SK-N-SH (cell line): ENCODE measurements at regions not wholly inside any gene's neighbourhood (a gene's known extent, or its start where the extent isn't known, plus 50 kb on each side); places are given as distances from the start of the nearest gene placed in this dataset.

Experiments used
- CTCF ChIA-PET: fragments of 300-600, 350-600 bp; formaldehyde crosslinking; extraction: SDS; loops from one replicate; lab custom pipeline; 2021; lab: Yijun Ruan, JAX
- POLR2A ChIA-PET: fragments of 350-600 bp; sonication (Branson Sonifier 250); formaldehyde crosslinking; extraction: SDS; loops from one replicate; lab custom pipeline; 2020; ENCODE audit warnings: antibody characterized with exemption, inconsistent platforms; lab: Yijun Ruan, JAX
- DNase-seq: peaks from one replicate; pipeline ENCODE4 v3.0.0; 2012
- H2AFZ ChIP-seq: fragments of 200-600 bp; sonication (generic); 2 replicates; pipeline ENCODE4 v1.8.1; 2016; ENCODE audit warnings: antibody characterized with exemption, mild to moderate bottlenecking, low read depth
- H3F3A ChIP-seq: fragments of 200-600 bp; sonication (generic); replicated peaks from 2 replicates; pipeline ENCODE3; 2016; ENCODE audit warnings: antibody characterized with exemption, mild to moderate bottlenecking; ENCODE audit not compliant: insufficient read depth
- H3K27ac ChIP-seq, 2 experiments: fragments of 200-500 bp in 1 of 2; fragments of 200-600 bp in 1 of 2; sonication (Bioruptor generic) in 1 of 2; sonication (generic), shearing (Covaris generic) in 1 of 2; 2 replicates each; pipeline versions ENCODE4 v1.5.1 to v1.6.1; 2014 to 2016; ENCODE audit warnings: low read depth in 2 of 2, inconsistent platforms in 1 of 2, low read length in 1 of 2, mild to moderate bottlenecking in 1 of 2, mixed read lengths in 1 of 2
- H3K27me3 ChIP-seq: fragments of 200-600 bp; sonication (generic), shearing (Covaris generic); 2 replicates; pipeline ENCODE4 v1.6.1; 2016; ENCODE audit warnings: mixed run types; ENCODE audit not compliant: insufficient read depth
- H3K36me3 ChIP-seq, 2 experiments: fragments of 200-500 bp in 1 of 2; fragments of 200-600 bp in 1 of 2; sonication (Bioruptor generic) in 1 of 2; sonication (generic) in 1 of 2; replicated peaks in 1 of 2; 2 replicates each; pipeline versions ENCODE3 to v1.5.1; 2014 to 2016; ENCODE audit warnings: low read length in 1 of 2, mild to moderate bottlenecking in 1 of 2; ENCODE audit not compliant: insufficient read depth in 2 of 2, control insufficient read depth in 1 of 2
- H3K4me1 ChIP-seq, 2 experiments: fragments of 200-500 bp in 1 of 2; fragments of 200-600 bp in 1 of 2; sonication (Bioruptor generic) in 1 of 2; sonication (generic), shearing (Covaris generic) in 1 of 2; 2 replicates each; pipeline versions ENCODE4 v1.5.1 to v1.6.1; 2014 to 2016; ENCODE audit warnings: low read depth in 1 of 2, low read length in 1 of 2, mixed run types in 1 of 2; ENCODE audit not compliant: insufficient read depth in 2 of 2, control insufficient read depth in 1 of 2
- H3K4me2 ChIP-seq: fragments of 200-600 bp; sonication (generic), shearing (Covaris generic); 2 replicates; pipeline ENCODE4 v1.6.1; 2017; ENCODE audit warnings: mixed run types
- H3K4me3 ChIP-seq, 2 experiments: fragments of 200-500 bp in 1 of 2; fragments of 200-600 bp in 1 of 2; sonication (Bioruptor generic) in 1 of 2; sonication (generic), shearing (Covaris generic) in 1 of 2; 2 replicates each; pipeline versions ENCODE4 v1.5.1 to v1.8.1; 2014 to 2016; ENCODE audit warnings: low read depth in 2 of 2, inconsistent platforms in 1 of 2, low read length in 1 of 2, mild to moderate bottlenecking in 1 of 2, mixed read lengths in 1 of 2, moderate library complexity in 1 of 2
- H3K79me2 ChIP-seq: fragments of 200-600 bp; sonication (generic); 2 replicates; pipeline ENCODE4 v1.8.1; 2017; ENCODE audit warnings: mild to moderate bottlenecking; ENCODE audit not compliant: insufficient read depth
- H3K9ac ChIP-seq: fragments of 200-600 bp; sonication (generic); 2 replicates; pipeline ENCODE4 v1.6.1; 2017; ENCODE audit warnings: mixed run types
- H3K9me2 ChIP-seq: fragments of 200-600 bp; sonication (generic); 2 replicates; pipeline ENCODE4 v1.6.1; 2017; ENCODE audit warnings: mixed run types
- H3K9me3 ChIP-seq: fragments of 200-600 bp; sonication (generic); 2 replicates; pipeline ENCODE4 v1.6.1; 2017; ENCODE audit warnings: mixed run types, mild to moderate bottlenecking, moderate library complexity
- H4K20me1 ChIP-seq: fragments of 200-600 bp; sonication (generic); 2 replicates; pipeline ENCODE4 v1.6.1; 2017; ENCODE audit warnings: mild to moderate bottlenecking, mixed run types; ENCODE audit not compliant: insufficient read depth
- CHD2 ChIP-seq: fragments of 150-350 bp; IDR thresholded peaks from 2 replicates; pipeline ENCODE4 v1.6.1; 2018; ENCODE audit warnings: low read length; ENCODE audit not compliant: partially characterized antibody
- FOSL2 ChIP-seq: IDR thresholded peaks from 2 replicates; pipeline ENCODE4 v1.4.0; 2012; ENCODE audit warnings: low read depth, mild to moderate bottlenecking, moderate library complexity, borderline replicate concordance
- FOXM1 ChIP-seq: IDR thresholded peaks from 2 replicates; pipeline ENCODE4 v1.4.0; 2012; ENCODE audit warnings: low read depth, mild to moderate bottlenecking
- JUND ChIP-seq: IDR thresholded peaks from 2 replicates; pipeline ENCODE4 v1.4.0; 2012
- MEF2A ChIP-seq: IDR thresholded peaks from 2 replicates; pipeline ENCODE4 v1.4.0; 2012; ENCODE audit warnings: low read depth, borderline replicate concordance
- NRF1 ChIP-seq: IDR thresholded peaks from 2 replicates; pipeline ENCODE4 v1.6.1; 2012; ENCODE audit warnings: low read depth, mild to moderate bottlenecking, low read length
- POLR2AphosphoS5 ChIP-seq: IDR thresholded peaks from 2 replicates; pipeline ENCODE4 v1.6.1; 2012; ENCODE audit warnings: low read depth, low read length
- REST ChIP-seq: IDR thresholded peaks from 2 replicates; pipeline ENCODE4 v1.6.1; 2012; ENCODE audit warnings: mild to moderate bottlenecking, low read depth, low read length, moderate library complexity
- RXRA ChIP-seq: IDR thresholded peaks from 2 replicates; pipeline ENCODE4 v1.4.0; 2012; ENCODE audit warnings: low read depth, mild to moderate bottlenecking, borderline replicate concordance
- SIN3A ChIP-seq: IDR thresholded peaks from 2 replicates; pipeline ENCODE4 v1.6.1; 2012; ENCODE audit warnings: low read depth, mild to moderate bottlenecking, low read length, moderate library complexity, borderline replicate concordance
- SMC3 ChIP-seq: IDR thresholded peaks from 2 replicates; pipeline ENCODE4 v1.6.1; 2012; ENCODE audit warnings: low read depth, low read length, improper control_type of control experiment
- TAF1 ChIP-seq: IDR thresholded peaks from 2 replicates; pipeline ENCODE4 v1.6.1; 2012; ENCODE audit warnings: low read depth, mild to moderate bottlenecking, low read length, moderate library complexity, borderline replicate concordance
- ZBTB33 ChIP-seq: IDR thresholded peaks from 2 replicates; pipeline ENCODE4 v1.4.0; 2012; ENCODE audit warnings: low read depth, borderline replicate concordance
- WGBS: methylation state at CpG from one replicate; pipeline ENCODE4 v1.1.6; 2017; ENCODE audit warnings: low lambda C conversion rate; 5-methylcytosine and 5-hydroxymethylcytosine counted together
- TF ChIP-seq, protein P1 (sequence below): IDR thresholded peaks from 2 replicates; pipeline ENCODE4; 2012
- TF ChIP-seq, protein P2 (sequence below): fragments of 150-350 bp; IDR thresholded peaks from 2 replicates; pipeline ENCODE4 v1.6.1; 2016; ENCODE audit warnings: mild to moderate bottlenecking, low read depth, low read length
- TF ChIP-seq, protein P3 (sequence below): fragments of 150-350 bp; IDR thresholded peaks from 2 replicates; pipeline ENCODE4 v1.6.1; 2017; ENCODE audit warnings: antibody characterized with exemption, low read length, low read depth, borderline replicate concordance

DNA sequence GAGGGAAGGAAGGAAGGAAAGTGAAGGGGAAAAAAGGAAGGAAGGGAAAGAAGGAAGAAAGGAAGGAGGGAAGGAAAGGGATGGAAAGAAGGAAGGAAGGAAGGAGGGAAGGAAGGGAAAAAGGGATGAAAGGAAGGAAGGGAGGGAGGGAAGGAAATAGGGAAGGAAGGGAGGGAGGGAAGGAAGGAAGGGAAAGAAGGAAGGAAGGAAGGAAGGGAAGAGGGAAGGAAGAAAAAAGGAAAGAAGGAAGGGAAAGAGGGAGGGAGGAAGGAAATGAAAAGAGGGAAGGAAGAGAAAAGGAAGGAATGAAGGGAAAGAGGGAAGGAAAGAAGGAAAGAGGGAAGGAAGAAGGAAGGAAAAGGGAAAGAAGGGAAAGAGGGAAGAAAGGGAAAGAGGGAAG is 136.9 kb downstream of the BARX1 start:
- CTCF ChIA-PET: no interaction called here
- no peak overlapping the region for H2AFZ ChIP-seq

GRCh38 chr9:93815677-93816076 is 139.5 kb downstream of the BARX1 start:
- Histone ChIP-seq H3K4me3 (no peak overlapping the region), H3K4me2 (no peak overlapping the region), H3F3A (no peaks in the 10 kb centered on the region), H3K9ac (no peak overlapping the region), H3K36me3 (no peaks in the 10 kb centered on the region), H2AFZ (no peak overlapping the region), H3K9me3 (no peaks in the 10 kb centered on the region), H3K27ac (no peak overlapping the region), H4K20me1 (no peaks in the 10 kb centered on the region), H3K4me1 (no peaks in the 10 kb centered on the region), H3K27me3 (no peaks in the 10 kb centered on the region), H3K79me2 (no peaks in the 10 kb centered on the region), H3K9me2 (no peaks in the 10 kb centered on the region)
- ChIA-PET POLR2A (no interaction called here), CTCF (interaction anchor here (1.0 to 2.5 kb wide), 4 partner anchors 12 to 147 kb away, joined by 3 to 11 read pairs (median 7); no protein-coding TSS in a partner anchor)
- 9% methylated on average over 5 of the region's 5 CpGs for WGBS
- DNase-seq: peak; percentile 2
- TF ChIP-seq ZBTB33 (no peak), NRF1 (no peak), TAF1 (no peak), CHD2 (no peak), RXRA (no peak), SIN3A (no peak), MEF2A (no peak), FOSL2 (no peak)
- TF ChIP-seq, protein P1, sequence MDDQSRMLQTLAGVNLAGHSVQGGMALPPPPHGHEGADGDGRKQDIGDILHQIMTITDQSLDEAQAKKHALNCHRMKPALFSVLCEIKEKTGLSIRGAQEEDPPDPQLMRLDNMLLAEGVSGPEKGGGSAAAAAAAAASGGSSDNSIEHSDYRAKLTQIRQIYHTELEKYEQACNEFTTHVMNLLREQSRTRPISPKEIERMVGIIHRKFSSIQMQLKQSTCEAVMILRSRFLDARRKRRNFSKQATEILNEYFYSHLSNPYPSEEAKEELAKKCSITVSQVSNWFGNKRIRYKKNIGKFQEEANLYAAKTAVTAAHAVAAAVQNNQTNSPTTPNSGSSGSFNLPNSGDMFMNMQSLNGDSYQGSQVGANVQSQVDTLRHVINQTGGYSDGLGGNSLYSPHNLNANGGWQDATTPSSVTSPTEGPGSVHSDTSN: no peak

More for the DNA sequence above, 136.9 kb downstream of the BARX1 start:
- no peak for TF ChIP-seq JUND
- TF ChIP-seq SMC3: no peak
- TF ChIP-seq, protein P2, sequence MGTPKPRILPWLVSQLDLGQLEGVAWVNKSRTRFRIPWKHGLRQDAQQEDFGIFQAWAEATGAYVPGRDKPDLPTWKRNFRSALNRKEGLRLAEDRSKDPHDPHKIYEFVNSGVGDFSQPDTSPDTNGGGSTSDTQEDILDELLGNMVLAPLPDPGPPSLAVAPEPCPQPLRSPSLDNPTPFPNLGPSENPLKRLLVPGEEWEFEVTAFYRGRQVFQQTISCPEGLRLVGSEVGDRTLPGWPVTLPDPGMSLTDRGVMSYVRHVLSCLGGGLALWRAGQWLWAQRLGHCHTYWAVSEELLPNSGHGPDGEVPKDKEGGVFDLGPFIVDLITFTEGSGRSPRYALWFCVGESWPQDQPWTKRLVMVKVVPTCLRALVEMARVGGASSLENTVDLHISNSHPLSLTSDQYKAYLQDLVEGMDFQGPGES: no peak
- no peak for TF ChIP-seq MEF2A
- no peak for TF ChIP-seq POLR2AphosphoS5
- no peak for TF ChIP-seq FOXM1
- TF ChIP-seq REST: no peak
- TF ChIP-seq, protein P3, sequence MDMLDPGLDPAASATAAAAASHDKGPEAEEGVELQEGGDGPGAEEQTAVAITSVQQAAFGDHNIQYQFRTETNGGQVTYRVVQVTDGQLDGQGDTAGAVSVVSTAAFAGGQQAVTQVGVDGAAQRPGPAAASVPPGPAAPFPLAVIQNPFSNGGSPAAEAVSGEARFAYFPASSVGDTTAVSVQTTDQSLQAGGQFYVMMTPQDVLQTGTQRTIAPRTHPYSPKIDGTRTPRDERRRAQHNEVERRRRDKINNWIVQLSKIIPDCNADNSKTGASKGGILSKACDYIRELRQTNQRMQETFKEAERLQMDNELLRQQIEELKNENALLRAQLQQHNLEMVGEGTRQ: no peak
- H3K9me3 ChIP-seq: no peaks in the 10 kb centered on the region
- H4K20me1 ChIP-seq: no peaks in the 10 kb centered on the region
- no peak overlapping the region for H3K4me2 ChIP-seq
- POLR2A ChIA-PET: no interaction called here
- H3K36me3 ChIP-seq: no peaks in the 10 kb centered on the region
- no peak for DNase-seq
- H3K9me2 ChIP-seq: no peaks in the 10 kb centered on the region
- H3K4me1 ChIP-seq: no peaks in the 10 kb centered on the region
- no peak overlapping the region for H3K4me3 ChIP-seq
- H3K9ac ChIP-seq: no peak overlapping the region
- no peak overlapping the region for H3K27ac ChIP-seq
- H3F3A ChIP-seq: no peaks in the 10 kb centered on the region
- H3K79me2 ChIP-seq: no peaks in the 10 kb centered on the region
- H3K27me3 ChIP-seq: no peaks in the 10 kb centered on the region
